Activated CD4-positive, alpha-beta T cell treated with anti-CD3 and anti-CD28 coated beads, Interleukin-10, Interleukin-2, amounts not matched to agents 100 ng/mL and 50 ng/mL, durations not matched to agents 16 hours and 8 hours (primary cell): ENCODE measurements at regions not wholly inside any gene's neighbourhood (a gene's known extent, or its start where the extent isn't known, plus 50 kb on each side); places are given as distances from the start of the nearest gene placed in this dataset.
"Not testable (repeated sequence)": the region's sequence is repeated elsewhere in the genome, so short reads cannot be mapped to it uniquely, and the experiment has no call there.

Experiments
- DNase-seq: peaks from one replicate; pipeline ENCODE4 v3.0.0-alpha.2; 2020

DNA sequence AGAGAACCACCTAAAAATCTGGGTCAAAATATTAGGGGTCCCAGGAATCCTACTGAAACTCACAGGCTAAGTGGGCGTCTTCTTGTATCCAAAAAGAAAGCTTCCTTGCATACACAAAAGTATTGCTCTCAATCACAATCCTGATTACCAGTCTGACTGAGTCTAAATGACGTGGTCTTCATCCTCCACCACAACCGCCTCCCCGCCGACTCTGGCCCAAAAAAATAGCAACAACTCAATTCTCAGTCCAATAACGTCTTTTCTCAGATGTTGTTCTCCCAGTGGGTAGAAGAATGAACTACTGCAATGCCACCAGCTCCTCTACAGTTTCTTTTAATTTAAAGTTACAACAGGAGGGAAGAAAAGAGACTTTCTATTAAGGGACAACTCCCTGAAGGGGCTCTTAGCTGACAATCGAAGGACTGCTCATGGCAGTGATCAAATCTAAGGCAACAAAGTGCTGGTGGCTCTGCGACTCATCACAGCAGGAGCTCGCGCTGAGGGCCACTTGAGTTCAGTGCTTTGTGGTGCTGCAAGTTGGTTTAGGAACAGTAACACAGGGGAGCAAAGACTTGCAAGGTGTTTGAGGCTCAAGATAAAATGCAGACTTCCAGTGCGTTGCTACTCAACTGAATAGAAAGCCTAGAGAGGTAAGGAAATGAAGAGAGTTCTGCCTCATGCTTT is 394.1 kb downstream of the BCAT1 start:
- no peak for DNase-seq

- DNase-seq, result no peak
Observed at GRCh38 chr12:24553259-24553658, 395.6 kb downstream of the BCAT1 start.

GRCh38 chr12:24551163-24551786 is 397.6 kb downstream of the BCAT1 start:
- DNase-seq, result no peak

GRCh38 chr12:24550609-24551008 is 398.3 kb downstream of the BCAT1 start:
- no peak for DNase-seq

DNA sequence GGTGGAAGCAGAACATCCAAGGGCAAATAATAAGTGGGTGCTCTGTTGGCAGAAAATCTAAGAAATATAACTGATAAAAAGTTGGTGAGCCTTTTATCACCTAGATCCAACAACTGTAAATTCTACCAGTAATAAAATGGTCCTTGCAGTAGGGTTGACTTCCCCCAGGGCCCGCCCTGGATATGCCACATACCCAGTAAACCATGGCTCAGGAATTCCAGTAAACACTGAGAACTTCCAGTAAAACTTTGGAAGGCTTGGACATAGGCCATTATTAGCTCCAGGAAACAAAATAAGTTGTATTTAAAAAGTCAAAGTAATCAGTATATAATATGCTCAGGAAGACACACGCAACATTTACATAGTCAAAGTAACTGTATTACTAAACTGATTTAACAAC is 402.2 kb downstream of the BCAT1 start:
- DNase-seq, result no peak

DNA sequence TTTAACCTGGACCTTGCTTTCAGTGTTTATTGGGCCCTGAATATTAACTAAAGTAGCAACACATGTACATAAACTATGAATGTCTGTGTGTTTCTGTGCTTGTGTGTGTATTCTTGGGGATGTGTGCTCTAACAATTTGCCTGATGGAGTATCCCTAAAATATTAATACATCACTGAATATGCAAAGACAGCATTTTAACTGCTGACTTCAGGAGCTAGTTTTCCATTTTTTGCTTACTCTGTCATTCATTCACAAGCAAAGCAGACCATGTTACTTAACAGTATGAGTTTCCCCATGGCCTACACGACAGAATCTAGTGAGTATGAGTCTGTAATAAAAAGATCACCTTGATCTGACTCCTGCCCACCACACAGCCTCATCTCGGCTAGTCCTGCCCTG is 402.8 kb downstream of the BCAT1 start:
- DNase-seq, result no peak

DNA sequence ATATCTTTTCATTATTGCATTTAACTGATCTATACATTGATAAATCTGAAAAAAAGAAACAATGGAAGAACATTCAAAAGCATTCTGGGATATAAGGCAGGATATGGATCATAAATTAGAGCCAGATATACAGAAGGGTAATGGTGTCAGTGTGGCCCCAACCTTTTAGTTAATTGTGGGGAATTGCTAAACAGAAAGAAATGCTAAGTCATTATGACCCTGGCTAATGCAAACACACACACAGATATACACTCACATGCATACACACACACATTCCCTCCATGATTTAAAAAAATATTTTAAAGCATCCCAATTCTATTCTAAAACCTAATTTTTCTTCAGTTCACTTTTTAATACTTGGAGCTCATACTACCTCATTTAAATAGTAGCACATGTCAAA is 404.5 kb downstream of the BCAT1 start:
- DNase-seq, result no peak

DNA sequence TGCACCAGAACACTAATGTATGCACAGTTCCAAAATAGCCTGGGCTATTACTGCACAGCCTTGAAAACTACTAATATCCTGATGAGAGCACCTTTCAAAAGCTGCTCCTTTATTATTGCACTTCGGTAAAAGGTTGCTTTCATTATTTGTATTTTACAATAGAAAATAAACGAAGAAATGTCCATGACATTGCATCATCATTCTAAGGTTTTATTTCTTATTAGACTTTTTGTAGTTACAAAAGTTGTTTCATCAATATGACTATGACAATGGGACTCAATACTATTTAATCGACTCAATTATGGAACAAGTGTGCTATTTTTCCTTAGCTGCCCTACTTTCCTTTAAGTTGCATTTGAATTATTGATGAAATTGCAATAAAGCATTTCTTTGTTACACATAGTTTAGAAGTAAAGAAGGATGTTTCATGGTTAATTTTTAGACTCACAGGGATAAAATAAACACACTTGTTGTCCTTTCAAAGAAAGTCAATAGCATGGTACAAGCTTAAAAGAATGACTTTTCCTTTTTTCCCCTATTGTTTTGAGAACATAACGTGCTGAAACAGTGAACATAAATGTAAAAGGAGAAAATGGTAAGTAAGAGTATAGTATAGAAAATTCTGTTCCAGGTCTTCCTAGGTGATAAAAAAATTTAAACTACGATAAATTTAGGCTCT is 407.6 kb downstream of the BCAT1 start:
- no peak for DNase-seq

GRCh38 chr12:24539646-24540045 is 409.3 kb downstream of the BCAT1 start:
- DNase-seq, result no peak

DNA sequence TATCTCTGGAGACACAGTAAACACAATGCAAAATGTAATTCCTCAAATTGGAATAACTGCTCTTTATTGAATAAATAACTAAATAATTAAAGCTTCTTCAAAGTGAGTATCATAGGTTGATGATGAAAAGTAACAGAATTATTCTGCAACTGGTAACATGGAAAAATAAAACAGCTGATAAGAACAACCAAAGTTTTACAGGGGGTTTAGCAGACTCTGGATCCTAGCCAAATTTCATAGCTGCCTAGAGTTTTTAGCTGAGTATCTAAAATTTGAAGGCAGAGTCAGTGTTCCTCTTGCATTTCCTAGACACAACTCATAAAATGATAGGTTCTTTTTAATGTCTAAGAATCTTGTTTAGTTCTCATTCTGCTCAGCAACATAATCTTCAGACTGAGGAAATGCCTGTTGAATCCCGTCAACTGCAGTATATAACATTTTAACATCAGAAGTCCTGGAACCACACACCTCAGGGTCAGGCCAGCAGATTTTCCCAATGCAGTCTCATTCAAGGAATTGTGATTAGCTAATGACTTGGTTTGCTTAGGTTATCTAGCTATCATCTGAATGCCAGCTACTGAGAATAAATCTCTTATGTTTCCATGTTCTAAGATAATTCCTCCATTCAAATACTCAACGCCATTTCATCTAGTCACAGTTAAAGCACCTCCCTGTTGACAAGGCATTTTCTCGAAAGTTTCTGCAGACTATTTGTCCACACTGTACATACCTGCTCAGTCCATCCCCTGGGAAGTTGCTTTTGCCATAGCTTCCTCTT is 411.6 kb downstream of the BCAT1 start:
- DNase-seq, result no peak

DNA sequence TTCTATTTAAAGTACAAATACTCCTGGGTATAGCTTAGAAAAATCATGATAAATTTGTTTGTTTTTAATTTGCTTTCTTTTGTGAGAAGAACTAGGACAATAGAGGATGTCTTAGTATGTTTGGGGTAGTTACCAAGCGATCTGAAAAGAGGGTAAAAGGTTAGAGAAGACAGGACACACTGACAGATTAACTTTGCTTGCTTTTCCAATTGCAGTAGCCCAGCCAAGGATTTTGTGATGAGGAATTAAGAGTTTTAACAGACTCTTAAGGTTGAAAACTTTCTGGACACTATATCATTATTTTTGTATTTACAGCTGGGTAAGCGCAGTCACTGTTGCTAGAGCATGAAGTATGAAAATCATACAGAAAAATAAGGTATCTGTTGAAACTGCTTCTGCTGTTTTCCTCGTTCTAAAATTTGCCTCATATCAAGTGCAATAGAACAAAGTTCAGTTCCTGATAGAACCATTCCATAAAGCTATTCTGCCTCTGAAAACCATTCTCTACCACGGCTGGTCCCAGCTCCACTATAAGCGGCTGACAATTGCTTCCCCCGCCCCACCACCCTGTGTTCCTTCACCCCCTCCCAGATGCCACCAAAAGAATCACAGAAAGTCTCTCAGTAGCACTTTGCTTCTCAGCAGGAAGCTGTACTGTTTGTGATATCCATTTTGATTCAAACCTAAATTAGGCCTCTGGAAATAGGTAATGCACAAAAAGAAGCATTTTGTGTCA is 413.4 kb downstream of the BCAT1 start:
- no peak for DNase-seq

DNA sequence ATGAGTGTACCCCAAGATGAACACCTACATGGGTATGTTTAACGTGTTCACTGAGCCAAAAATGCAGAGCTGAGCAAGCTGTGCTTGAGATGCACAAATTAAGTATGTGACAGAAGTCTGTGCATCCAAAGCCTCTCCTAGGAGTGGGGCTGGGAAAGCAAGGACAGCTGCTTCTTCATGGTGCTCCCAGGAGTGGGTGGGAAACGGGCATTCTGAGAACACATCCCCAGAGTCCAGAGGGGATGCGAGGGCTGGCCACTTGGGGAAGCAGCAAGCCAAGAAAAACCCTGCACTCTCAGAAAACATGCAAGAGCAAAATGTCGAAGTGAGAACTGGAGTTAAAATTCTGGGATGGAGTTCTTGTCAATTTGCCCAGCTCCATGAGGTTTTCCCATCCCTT is 414.3 kb downstream of the BCAT1 start:
- no peak for DNase-seq

DNA sequence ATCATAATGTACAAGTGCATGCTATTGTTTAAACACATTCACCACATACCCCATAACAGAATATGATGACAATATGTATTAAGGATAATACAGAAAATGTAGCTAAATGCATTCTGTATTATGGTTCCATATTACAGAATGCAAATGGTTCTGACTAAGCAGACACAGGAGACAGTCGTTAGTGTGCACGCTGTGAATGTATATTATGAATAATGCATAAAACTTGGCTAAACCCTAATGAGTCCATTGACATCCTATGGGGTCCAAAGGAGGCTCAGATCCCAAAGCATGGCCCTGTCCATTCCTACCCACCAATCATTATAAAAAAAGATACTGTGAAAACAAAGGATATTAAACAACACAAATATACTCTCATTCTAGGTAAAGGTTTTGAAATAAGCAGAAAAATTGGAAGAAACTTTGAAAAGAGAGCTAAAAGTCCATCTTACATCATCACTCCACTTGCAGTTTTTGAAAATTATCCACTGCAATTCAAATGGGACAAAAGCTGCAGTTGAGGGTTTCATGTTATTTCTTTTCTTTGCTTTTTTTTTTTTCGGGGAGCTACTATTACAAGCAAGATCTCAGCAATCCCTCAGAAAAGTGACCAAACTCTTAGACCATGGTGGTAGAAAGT is 415.1 kb downstream of the BCAT1 start:
- no peak for DNase-seq

DNA sequence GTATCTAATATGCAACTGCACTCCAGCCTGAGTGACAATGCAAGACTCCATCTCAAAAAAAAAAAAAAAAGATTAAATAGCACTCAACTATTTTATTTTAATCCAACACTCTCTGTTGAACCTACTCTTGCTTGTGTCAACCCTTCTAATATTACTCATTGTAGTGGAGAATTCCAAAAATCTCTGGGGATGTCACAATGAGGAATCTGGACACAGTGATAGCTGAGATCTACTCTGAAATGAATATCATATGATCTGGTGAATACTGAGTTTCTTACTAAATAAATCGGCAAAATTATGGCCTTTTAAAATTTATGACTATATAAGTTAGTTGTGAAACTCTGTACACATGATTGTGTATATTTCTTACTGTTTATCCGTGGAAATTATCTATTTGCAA is 418.2 kb downstream of the BCAT1 start:
- DNase-seq, result no peak

GRCh38 chr12:24527102-24527501 is 421.8 kb downstream of the BCAT1 start:
- no peak for DNase-seq

GRCh38 chr12:24522736-24523135 is 426.2 kb downstream of the BCAT1 start:
- DNase-seq, result no peak

GRCh38 chr12:24519759-24520158 is 429.1 kb downstream of the BCAT1 start:
- no peak for DNase-seq

GRCh38 chr12:24517000-24517399 is 431.9 kb downstream of the BCAT1 start:
- DNase-seq, result no peak

GRCh38 chr12:24510581-24511125 is 438.2 kb downstream of the BCAT1 start:
- no peak for DNase-seq

GRCh38 chr12:24507827-24508226 is 441.1 kb downstream of the BCAT1 start:
- DNase-seq, result no peak

DNA sequence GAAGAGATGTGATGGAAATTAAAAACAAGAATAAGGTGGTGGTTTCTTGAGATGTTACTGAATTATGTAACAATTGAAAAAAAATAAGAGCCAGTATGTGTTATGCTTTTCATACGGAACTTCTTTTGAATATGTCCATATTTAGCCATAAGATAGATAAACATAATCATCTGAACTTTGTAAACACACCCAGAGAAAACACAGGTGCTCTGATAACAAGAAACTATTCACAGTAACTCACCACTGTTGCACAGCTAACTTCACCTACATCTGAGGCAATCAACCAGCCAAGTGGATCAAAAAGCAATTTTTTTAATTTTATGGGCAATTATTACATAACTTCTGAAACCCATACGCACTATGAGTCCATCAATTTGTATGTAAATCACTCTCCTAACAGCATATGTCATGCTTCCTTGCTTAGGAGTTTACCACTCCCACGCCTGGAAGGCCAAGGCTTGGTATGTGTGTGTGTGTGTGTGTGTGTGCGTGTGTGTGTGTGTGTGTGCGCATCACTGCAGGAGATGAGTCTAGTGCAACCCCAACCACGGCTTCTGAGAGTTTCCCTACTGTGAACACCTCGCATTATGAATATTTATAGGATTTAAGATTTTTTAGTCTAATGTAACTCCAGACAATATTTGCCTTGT is 443.4 kb downstream of the BCAT1 start:
- DNase-seq, result no peak

GRCh38 chr12:24503477-24503876 is 445.4 kb downstream of the BCAT1 start:
- DNase-seq, result not testable (repeated sequence)
